CD14-positive monocyte (primary cell): ENCODE measurements at regions not wholly inside any gene's neighbourhood (a gene's known extent, or its start where the extent isn't known, plus 50 kb on each side); places are given as distances from the start of the nearest gene placed in this dataset.

ENCODE experiments used
- DNase-seq, 3 donors: peaks; one replicate each; pipeline ENCODE4 v3.0.0-alpha.2; 2011 to 2022
- H2AFZ ChIP-seq: 2 replicates; pipeline ENCODE4 v1.6.0; 2012; ENCODE audit warnings: mild to moderate bottlenecking, low read depth, low read length, inconsistent platforms; ENCODE audit not compliant: insufficient read depth, poor library complexity, severe bottlenecking
- H3K27ac ChIP-seq, 2 donors: 1 replicate in 1 of 2; 2 replicates in 1 of 2; pipeline ENCODE4 v1.5.1; 2012 to 2013; ENCODE audit warnings: low read length in 2 of 2, control low read depth in 1 of 2, inconsistent platforms in 1 of 2, low read depth in 1 of 2, mild to moderate bottlenecking in 1 of 2
- H3K27me3 ChIP-seq, 2 donors: one replicate each; pipeline versions ENCODE4 v1.6.0 to v1.6.1; 2011 to 2013; ENCODE audit warnings: low read length in 2 of 2; ENCODE audit not compliant: control insufficient read depth in 2 of 2, insufficient read depth in 2 of 2
- H3K36me3 ChIP-seq, 2 donors: replicated peaks in 1 of 2; 1 replicate in 1 of 2; 2 replicates in 1 of 2; pipeline versions ENCODE4 v1.5.1 to v1.6.1; 2012 to 2013; ENCODE audit warnings: low read length in 2 of 2, control low read depth in 1 of 2, inconsistent platforms in 1 of 2, mild to moderate bottlenecking in 1 of 2; ENCODE audit not compliant: insufficient read depth in 2 of 2, control insufficient read depth in 1 of 2
- H3K4me1 ChIP-seq, 2 donors: 1 replicate in 1 of 2; 2 replicates in 1 of 2; pipeline versions ENCODE4 v1.5.1 to v1.6.1; 2012 to 2013; ENCODE audit warnings: low read length in 2 of 2, control low read depth in 1 of 2, inconsistent platforms in 1 of 2, mild to moderate bottlenecking in 1 of 2, moderate library complexity in 1 of 2; ENCODE audit not compliant: insufficient read depth in 2 of 2, control insufficient read depth in 1 of 2
- H3K4me2 ChIP-seq: replicated peaks from 2 replicates; pipeline ENCODE3; 2012; ENCODE audit warnings: low read length, moderate library complexity, mild to moderate bottlenecking; ENCODE audit not compliant: poor library complexity, severe bottlenecking; ENCODE audit errors: extremely low read depth
- H3K4me3 ChIP-seq, 3 experiments: fragments of 200-600 bp in 1 of 3; sonication (generic) in 1 of 3; replicated peaks in 1 of 3; 1 replicate in 2 of 3; 2 replicates in 1 of 3; pipeline ENCODE4 v1.5.1; 2011 to 2013; ENCODE audit warnings: low read length in 3 of 3, mild to moderate bottlenecking in 3 of 3, control low read depth in 2 of 3, low read depth in 2 of 3, inconsistent platforms in 1 of 3, moderate library complexity in 1 of 3
- H3K79me2 ChIP-seq: 2 replicates; pipeline ENCODE4 v1.6.0; 2012; ENCODE audit warnings: mild to moderate bottlenecking, control low read depth, inconsistent platforms, low read length, moderate library complexity; ENCODE audit not compliant: insufficient read depth
- H3K9ac ChIP-seq: 2 replicates; pipeline ENCODE4 v1.6.0; 2017; ENCODE audit warnings: low read length, mild to moderate bottlenecking; ENCODE audit not compliant: insufficient read depth, poor library complexity, severe bottlenecking
- H3K9me3 ChIP-seq, 2 donors: replicated peaks in 1 of 2; 1 replicate in 1 of 2; 2 replicates in 1 of 2; pipeline versions ENCODE4 v1.5.1 to v1.6.1; 2012 to 2013; ENCODE audit warnings: low read length in 2 of 2, control low read depth in 1 of 2; ENCODE audit not compliant: control insufficient read depth in 1 of 2, insufficient read depth in 1 of 2
- H4K20me1 ChIP-seq: 2 replicates; pipeline ENCODE4 v1.6.0; 2012; ENCODE audit warnings: mild to moderate bottlenecking, low read length, control low read depth, moderate library complexity; ENCODE audit not compliant: insufficient read depth
- H3K27ac Mint-ChIP-seq, 7 donors: one replicate each; pipeline ENCODE4 v1.8.0; 2020; ENCODE audit warnings: mild to moderate bottlenecking in 7 of 7, mixed read lengths in 7 of 7, moderate library complexity in 6 of 7, inconsistent platforms in 2 of 7
- H3K27me3 Mint-ChIP-seq, 3 donors: one replicate each; pipeline ENCODE4 v1.8.0; 2021 to 2022; ENCODE audit warnings: low read depth in 3 of 3, mild to moderate bottlenecking in 3 of 3, mixed read lengths in 3 of 3, moderate library complexity in 3 of 3, inconsistent platforms in 1 of 3
- H3K36me3 Mint-ChIP-seq, 2 donors: one replicate each; pipeline ENCODE4 v1.8.0; 2020; ENCODE audit warnings: mixed read lengths in 2 of 2, inconsistent platforms in 1 of 2, mild to moderate bottlenecking in 1 of 2
- H3K4me1 Mint-ChIP-seq: one replicate; pipeline ENCODE4 v1.8.0; 2020; ENCODE audit warnings: mild to moderate bottlenecking, mixed read lengths
- H3K4me3 Mint-ChIP-seq, 2 donors: one replicate each; pipeline ENCODE4 v1.8.0; 2020; ENCODE audit warnings: mild to moderate bottlenecking in 2 of 2, mixed read lengths in 2 of 2, moderate library complexity in 1 of 2
- H3K9me3 Mint-ChIP-seq, 7 donors: one replicate each; pipeline ENCODE4 v1.8.0; 2020 to 2022; ENCODE audit warnings: mixed read lengths in 7 of 7, mild to moderate bottlenecking in 6 of 7, moderate library complexity in 6 of 7, inconsistent platforms in 2 of 7
- CTCF ChIP-seq: fragments of 200-600 bp; IDR thresholded peaks from one replicate; pipeline ENCODE4 v1.8.0; 2022; ENCODE audit warnings: antibody characterized with exemption, mild to moderate bottlenecking
- WGBS: methylation state at CpG from one replicate; pipeline ENCODE4 v1.1.5; 2013; ENCODE audit warnings: missing lambda C conversion rate; ENCODE audit not compliant: insufficient coverage; 5-methylcytosine and 5-hydroxymethylcytosine counted together
- intact Hi-C, 2 donors: fragments of 100-400 bp; cut with micrococcal nuclease; formaldehyde crosslinking; loops; one replicate each; pipeline versions ENCODE4 v1.15.0 to v1.15.1; 2023

GRCh38 chr20:10780901-10781300 is 107.1 kb upstream of the JAG1 start:
- H3K4me3 Mint-ChIP-seq = no peak overlapping the region
- no peak for DNase-seq
- H2AFZ ChIP-seq = no peak overlapping the region
- H3K4me2 ChIP-seq = no peak overlapping the region
- no peak for TF ChIP-seq CTCF
- H3K27me3 ChIP-seq = peaks cover 0 to 2% of the 10 kb centered on the region in 2 donors
- no peak overlapping the region for H3K27ac Mint-ChIP-seq
- intact Hi-C loops = no loop called here
- H4K20me1 ChIP-seq = no peaks in the 10 kb centered on the region
- peaks cover 0 to 4% (median 3%) of the 10 kb centered on the region in 3 donors for H3K27me3 Mint-ChIP-seq
- no peak overlapping the region for H3K9ac ChIP-seq
- 70% methylated on average over 2 of the region's 9 CpGs for WGBS
- no peaks in the 10 kb centered on the region for H3K9me3 ChIP-seq
- H3K36me3 Mint-ChIP-seq = no peaks in the 10 kb centered on the region
- H3K4me1 Mint-ChIP-seq = peaks cover 2% of the 10 kb centered on the region
- H3K9me3 Mint-ChIP-seq = no peaks in the 10 kb centered on the region
- H3K27ac ChIP-seq = no peak overlapping the region
- H3K4me1 ChIP-seq = no peaks in the 10 kb centered on the region
- no peak overlapping the region for H3K4me3 ChIP-seq
- no peaks in the 10 kb centered on the region for H3K36me3 ChIP-seq
- H3K79me2 ChIP-seq = no peaks in the 10 kb centered on the region

- H4K20me1 ChIP-seq = no peaks in the 10 kb centered on the region
- intact Hi-C loops = no loop called here
- H3K9ac ChIP-seq = no peak overlapping the region
- H3K9me3 ChIP-seq = no peaks in the 10 kb centered on the region
- H3K9me3 Mint-ChIP-seq = no peaks in the 10 kb centered on the region
- no peak overlapping the region for H3K4me3 ChIP-seq
- no peak overlapping the region for H3K4me2 ChIP-seq
- no peaks in the 10 kb centered on the region for H3K79me2 ChIP-seq
- no peaks in the 10 kb centered on the region for H3K36me3 ChIP-seq
- no peak overlapping the region for H2AFZ ChIP-seq
- H3K27me3 ChIP-seq = peaks cover 0 to 2% of the 10 kb centered on the region in 2 donors
- H3K27me3 Mint-ChIP-seq = peaks cover 0 to 4% (median 3%) of the 10 kb centered on the region in 3 donors
- 0% methylated on average over 3 of the region's 3 CpGs for WGBS
- no peak overlapping the region for H3K27ac ChIP-seq
- H3K4me1 ChIP-seq = no peaks in the 10 kb centered on the region
- DNase-seq = no peak
- peaks cover 2% of the 10 kb centered on the region for H3K4me1 Mint-ChIP-seq
- no peak overlapping the region for H3K27ac Mint-ChIP-seq
- TF ChIP-seq CTCF = no peak
- no peaks in the 10 kb centered on the region for H3K36me3 Mint-ChIP-seq
- no peak overlapping the region for H3K4me3 Mint-ChIP-seq
Measured at GRCh38 chr20:10781526-10781925, 107.7 kb upstream of the JAG1 start.
